ENCODE measurements at regions not wholly inside any gene's neighbourhood (a gene's known extent, or its start where the extent isn't known, plus 50 kb on each side); places are given as distances from the start of the nearest gene placed in this dataset.

DNA sequence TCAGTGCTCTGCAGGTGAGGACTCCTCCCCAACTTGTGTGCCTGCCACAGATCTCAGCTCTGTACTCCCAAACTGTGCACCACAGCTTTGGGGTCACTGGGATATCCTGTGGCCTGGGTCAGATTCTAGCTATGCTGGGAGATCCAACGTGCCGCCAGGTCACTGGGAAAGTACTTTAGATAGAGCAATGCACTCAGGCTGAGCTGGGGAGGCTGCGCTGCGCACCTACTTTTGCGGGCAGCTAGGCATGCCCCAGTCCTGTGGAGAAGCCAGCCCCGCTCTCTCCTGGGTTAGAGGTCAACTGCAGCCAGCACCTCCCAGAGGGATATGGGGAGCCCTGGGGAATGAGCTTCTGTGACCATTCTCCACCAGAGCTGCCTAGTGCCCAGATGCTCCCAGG, 552.1 kb upstream of the CDH9 start:
- peaks cover 12% of the 10 kb centered on the region for H3K9me3 Mint-ChIP-seq
- DNase-seq (no peak), ATAC-seq (no peak)
- H3K36me3 Mint-ChIP-seq (ENCODE audit: insufficient read depth) = no peaks in the 10 kb centered on the region
- H3K27me3 Mint-ChIP-seq (ENCODE audit: low read depth) = no peaks in the 10 kb centered on the region
- H3K4me1 Mint-ChIP-seq (ENCODE audit: low read depth) = no peaks in the 10 kb centered on the region
- no peak overlapping the region for H3K4me3 Mint-ChIP-seq

DNA sequence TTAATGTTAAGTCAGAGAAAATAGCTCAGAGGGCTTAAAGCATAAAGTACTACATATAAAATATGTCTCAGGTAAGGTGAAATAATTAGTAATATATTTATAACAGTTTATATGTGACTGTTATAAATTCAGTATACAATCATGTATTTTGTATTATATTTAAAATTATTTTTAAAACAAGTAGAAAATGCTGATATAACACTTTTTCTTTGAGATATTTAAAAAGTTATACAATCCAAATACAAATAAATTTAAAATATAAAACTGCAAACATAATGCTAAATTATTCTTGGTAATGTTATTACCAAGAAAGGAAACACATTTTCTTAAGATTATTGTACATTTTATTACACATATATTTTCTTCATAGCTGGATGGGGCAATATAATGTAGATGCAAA, 539.9 kb upstream of the CDH9 start:
- Mint-ChIP-seq H3K9me3 (peaks cover 10% of the 10 kb centered on the region), H3K4me3 (no peak overlapping the region), H3K4me1 (ENCODE audit: low read depth) (no peaks in the 10 kb centered on the region), H3K36me3 (ENCODE audit: insufficient read depth) (no peaks in the 10 kb centered on the region), H3K27me3 (ENCODE audit: low read depth) (no peaks in the 10 kb centered on the region)
- ATAC-seq = no peak
- DNase-seq = no peak

DNA sequence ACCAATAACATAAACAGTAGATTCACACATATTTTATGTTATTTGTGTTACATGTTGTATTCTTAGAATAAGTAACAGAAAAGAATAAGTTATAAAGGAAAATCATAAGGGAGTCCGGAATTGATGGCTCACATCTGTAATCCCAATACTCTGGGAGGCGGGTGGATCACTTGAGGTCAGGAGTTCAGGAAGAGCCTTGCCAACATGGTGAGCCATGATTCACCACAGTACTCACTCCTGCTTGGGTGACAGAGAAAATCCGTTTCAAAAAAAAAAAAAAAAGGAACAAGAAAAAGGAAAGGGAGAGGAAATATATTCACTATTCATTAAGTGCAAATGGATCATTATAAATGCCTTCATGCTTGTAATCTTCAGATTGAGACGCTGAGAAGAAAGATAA, 533.3 kb upstream of the CDH9 start:
- ATAC-seq = no peak
- Mint-ChIP-seq H3K4me1 (ENCODE audit: low read depth) (no peaks in the 10 kb centered on the region), H3K9me3 (peaks cover 7% of the 10 kb centered on the region), H3K27me3 (ENCODE audit: low read depth) (no peaks in the 10 kb centered on the region), H3K36me3 (ENCODE audit: insufficient read depth) (no peaks in the 10 kb centered on the region), H3K4me3 (no peak overlapping the region)
- no peak for DNase-seq

DNA sequence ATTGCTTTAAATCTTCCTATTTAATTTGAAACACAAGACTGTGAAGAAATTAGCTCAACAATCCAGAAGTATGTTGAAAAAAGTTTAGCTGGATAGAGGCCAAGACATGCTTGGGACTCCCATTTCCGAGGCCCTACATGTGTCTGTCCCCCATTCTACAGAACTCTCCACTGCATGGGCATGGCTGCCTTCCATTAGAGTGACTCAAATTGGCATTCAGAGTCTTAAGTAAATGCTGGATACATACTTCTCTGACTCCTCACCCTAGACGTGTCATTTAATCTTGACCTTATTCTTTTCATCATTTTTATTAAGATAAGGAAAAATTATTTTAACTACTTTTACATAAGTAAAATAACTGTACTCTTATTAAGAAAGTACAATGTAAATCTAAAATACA, 530.4 kb upstream of the CDH9 start:
- no peak for DNase-seq
- H3K4me3 Mint-ChIP-seq = no peak overlapping the region

DNA sequence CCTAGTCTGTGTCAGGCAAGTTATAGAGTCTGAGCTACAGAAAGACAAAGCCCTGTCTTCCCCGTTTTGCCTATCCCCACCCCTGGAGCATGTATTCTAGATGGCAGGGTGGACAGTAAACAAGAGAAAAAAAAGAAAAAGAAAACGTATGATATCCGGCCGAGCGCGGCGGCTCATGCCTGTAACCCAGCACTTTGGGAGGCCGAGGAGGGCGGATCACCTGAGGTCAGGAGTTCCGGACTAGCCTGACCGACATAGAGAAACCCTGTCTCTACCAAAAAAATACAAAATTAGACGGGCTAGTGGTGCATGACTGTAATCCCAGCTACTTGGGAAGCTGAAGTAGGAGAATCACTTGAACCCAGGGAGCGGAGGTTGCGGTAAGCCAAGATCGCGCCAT, 523.0 kb upstream of the CDH9 start:
- H3K4me3 Mint-ChIP-seq = no peak overlapping the region
- peaks cover 7% of the 10 kb centered on the region for H3K9me3 Mint-ChIP-seq
- H3K27me3 Mint-ChIP-seq (ENCODE audit: low read depth) = no peaks in the 10 kb centered on the region
- ATAC-seq (no peak), DNase-seq (no peak)
- H3K4me1 Mint-ChIP-seq (ENCODE audit: low read depth) = no peaks in the 10 kb centered on the region
- no peaks in the 10 kb centered on the region for H3K36me3 Mint-ChIP-seq (ENCODE audit: insufficient read depth)

More for the DNA sequence above, 530.4 kb upstream of the CDH9 start:
- Mint-ChIP-seq H3K27me3 (ENCODE audit: low read depth) (no peaks in the 10 kb centered on the region), H3K9me3 (no peaks in the 10 kb centered on the region), H3K36me3 (ENCODE audit: insufficient read depth) (no peaks in the 10 kb centered on the region), H3K4me1 (ENCODE audit: low read depth) (no peaks in the 10 kb centered on the region)
- no peak for ATAC-seq

DNA sequence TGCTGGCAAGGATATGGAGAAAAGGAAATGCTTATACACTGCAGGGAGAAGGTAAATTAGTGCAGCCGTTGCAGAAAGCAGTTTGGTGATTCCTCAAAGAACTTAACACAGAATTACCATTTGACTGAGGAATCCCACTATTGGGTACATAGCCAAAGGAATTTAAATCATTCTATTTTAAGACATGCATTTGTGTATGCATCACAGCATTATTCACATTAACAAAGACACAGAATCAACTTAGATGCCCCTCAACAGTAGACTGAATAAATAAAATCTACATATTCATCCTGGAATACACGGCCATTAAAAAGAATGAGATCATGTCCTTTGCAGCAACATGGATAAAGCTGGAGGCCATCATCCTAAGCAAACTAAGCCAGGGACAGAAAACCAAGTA, 510.1 kb upstream of the CDH9 start:
- no peaks in the 10 kb centered on the region for H3K27me3 Mint-ChIP-seq (ENCODE audit: low read depth)
- H3K4me3 Mint-ChIP-seq = no peak overlapping the region
- DNase-seq (no peak), ATAC-seq (no peak)
- H3K9me3 Mint-ChIP-seq = peaks cover 11% of the 10 kb centered on the region
- H3K4me1 Mint-ChIP-seq (ENCODE audit: low read depth) = no peaks in the 10 kb centered on the region
- no peaks in the 10 kb centered on the region for H3K36me3 Mint-ChIP-seq (ENCODE audit: insufficient read depth)

DNA sequence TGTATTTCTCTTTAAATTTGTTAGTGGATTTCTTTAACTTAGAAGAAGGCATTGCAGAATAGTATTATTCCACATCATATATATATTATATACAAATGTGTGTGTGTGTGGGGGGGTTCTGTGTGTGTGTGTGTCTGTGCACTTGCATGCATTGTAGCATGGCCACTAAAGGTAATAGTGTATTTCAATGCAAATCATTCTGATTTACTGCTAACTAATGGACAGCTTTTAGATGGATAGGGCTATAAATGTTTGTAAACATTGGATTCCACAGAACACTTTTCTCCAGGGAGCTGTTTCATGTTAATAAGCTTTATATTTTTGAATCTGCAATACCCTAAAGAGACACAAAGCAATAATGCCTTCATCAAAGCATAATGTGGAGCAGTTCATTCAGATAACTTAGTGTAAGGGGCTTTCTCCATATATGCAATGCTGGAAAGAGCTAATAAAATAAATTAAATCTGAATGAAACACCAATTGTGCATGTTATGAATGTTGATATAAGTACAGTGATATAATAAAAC, 496.7 kb upstream of the CDH9 start:
- DNase-seq = no peak
- Mint-ChIP-seq H3K36me3 (ENCODE audit: insufficient read depth) (no peaks in the 10 kb centered on the region), H3K27me3 (ENCODE audit: low read depth) (no peaks in the 10 kb centered on the region), H3K9me3 (peaks cover 24% of the 10 kb centered on the region), H3K4me3 (no peak overlapping the region), H3K4me1 (ENCODE audit: low read depth) (no peaks in the 10 kb centered on the region)
- ATAC-seq = no peak

DNA sequence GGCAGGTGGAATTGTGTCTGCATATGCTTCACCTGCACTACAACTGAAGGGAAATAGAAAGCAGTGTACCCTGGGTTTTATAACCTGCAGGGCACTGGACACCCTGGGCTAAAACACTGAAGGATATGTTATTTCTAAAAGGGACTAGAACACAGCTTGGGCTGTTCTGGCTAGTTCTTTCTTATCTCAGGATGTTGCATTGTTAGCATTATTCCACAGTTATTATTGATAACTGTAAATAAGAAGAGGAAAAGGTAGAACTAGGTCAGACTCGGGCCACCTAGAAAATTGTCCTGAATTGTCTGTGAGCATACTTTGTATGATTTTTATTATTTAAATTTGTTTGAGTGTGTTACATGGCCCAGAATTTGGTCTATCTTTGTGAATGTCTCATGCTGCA, 493.9 kb upstream of the CDH9 start:
- H3K27me3 Mint-ChIP-seq (ENCODE audit: low read depth) = no peaks in the 10 kb centered on the region
- no peaks in the 10 kb centered on the region for H3K36me3 Mint-ChIP-seq (ENCODE audit: insufficient read depth)
- ATAC-seq = no peak

DNA sequence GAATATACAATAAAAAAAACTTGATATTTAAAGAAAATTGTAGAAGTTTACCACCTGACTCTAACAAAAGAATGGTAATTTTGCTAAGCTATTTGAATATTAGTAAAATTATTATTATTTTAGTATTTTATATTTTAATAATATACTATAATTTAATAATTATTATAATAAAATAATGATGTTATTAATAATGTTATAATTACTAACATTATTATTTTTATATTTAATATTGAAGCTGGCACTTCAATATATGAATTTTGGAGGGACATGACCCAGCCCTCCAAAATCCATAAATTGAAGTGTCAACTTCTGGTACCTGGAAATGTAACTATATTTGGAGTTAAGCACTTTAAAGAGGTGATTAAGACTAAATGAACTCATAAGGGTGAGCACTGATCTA, 486.1 kb upstream of the CDH9 start:
- no peaks in the 10 kb centered on the region for H3K4me1 Mint-ChIP-seq (ENCODE audit: low read depth)

More for the DNA sequence above, 493.9 kb upstream of the CDH9 start:
- H3K9me3 Mint-ChIP-seq = peaks cover 31% of the 10 kb centered on the region
- no peaks in the 10 kb centered on the region for H3K4me1 Mint-ChIP-seq (ENCODE audit: low read depth)
- DNase-seq = no peak
- no peak overlapping the region for H3K4me3 Mint-ChIP-seq

DNA sequence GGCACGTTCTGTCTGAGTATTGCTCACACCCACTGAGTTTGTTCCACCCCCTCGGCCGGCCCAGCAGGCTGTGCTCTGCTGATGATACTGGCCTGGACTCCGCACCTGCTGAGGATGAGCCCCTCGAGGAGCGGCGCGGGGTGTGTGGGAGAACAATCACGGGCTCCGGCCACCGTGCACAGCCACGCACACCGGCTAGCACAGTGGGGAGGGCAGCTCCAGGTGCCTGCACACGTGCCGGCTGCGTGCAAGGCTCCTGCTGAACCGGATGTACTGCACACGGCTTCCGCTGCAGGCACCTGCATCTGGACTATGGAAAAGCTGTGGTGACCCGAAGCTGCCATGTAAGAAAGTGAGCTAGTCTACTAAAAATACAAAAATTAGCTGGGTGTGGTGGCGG, 485.2 kb upstream of the CDH9 start:
- Mint-ChIP-seq H3K9me3 (peaks cover 18% of the 10 kb centered on the region), H3K27me3 (ENCODE audit: low read depth) (no peaks in the 10 kb centered on the region), H3K4me1 (ENCODE audit: low read depth) (no peaks in the 10 kb centered on the region), H3K4me3 (no peak overlapping the region), H3K36me3 (ENCODE audit: insufficient read depth) (no peaks in the 10 kb centered on the region)
- no peak for DNase-seq
- ATAC-seq = no peak

More for the DNA sequence above, 486.1 kb upstream of the CDH9 start:
- ATAC-seq (no peak), DNase-seq (no peak)
- H3K9me3 Mint-ChIP-seq = peaks cover 12% of the 10 kb centered on the region
- no peaks in the 10 kb centered on the region for H3K36me3 Mint-ChIP-seq (ENCODE audit: insufficient read depth)
- no peak overlapping the region for H3K4me3 Mint-ChIP-seq
- H3K27me3 Mint-ChIP-seq (ENCODE audit: low read depth) = no peaks in the 10 kb centered on the region

DNA sequence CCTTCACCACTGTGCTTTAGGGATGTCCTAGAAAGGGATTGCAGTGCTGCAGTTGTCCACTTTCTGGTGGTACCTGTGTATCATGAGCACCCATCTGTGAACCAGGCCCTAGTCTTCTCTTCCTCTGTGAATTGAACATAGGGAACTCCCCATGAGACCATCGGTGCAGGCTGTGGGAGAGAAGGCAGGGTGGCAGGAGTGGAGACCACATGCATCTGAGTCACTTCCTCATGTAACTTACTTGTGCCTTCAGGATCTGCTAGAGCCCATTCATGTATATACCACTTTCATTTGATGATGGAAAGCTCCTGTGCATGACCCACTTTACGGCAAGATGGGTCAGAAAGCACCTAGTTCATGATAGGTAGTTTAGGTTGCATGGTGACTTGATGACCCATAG, 478.1 kb upstream of the CDH9 start:
- no peak overlapping the region for H3K4me3 Mint-ChIP-seq
- no peaks in the 10 kb centered on the region for H3K4me1 Mint-ChIP-seq (ENCODE audit: low read depth)

DNA sequence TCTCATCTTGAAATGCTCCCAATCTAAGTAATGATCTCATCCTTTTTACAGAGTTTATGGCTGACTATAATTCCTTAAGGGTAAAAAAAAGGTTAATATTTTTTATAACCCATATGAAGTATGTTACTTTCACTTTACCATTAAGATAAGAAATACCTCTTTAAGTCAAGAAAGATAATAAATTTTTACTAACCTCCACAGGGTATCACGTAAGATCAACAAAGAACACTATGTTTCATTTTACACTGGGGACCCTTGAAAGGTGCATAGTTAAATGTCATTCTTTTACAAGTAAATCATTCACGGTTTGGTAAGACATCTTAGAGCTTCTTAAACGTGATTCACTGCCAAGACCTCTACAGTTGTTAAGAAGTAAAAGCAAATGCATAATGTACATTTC, 472.7 kb upstream of the CDH9 start:
- H3K27me3 Mint-ChIP-seq (ENCODE audit: low read depth) = no peaks in the 10 kb centered on the region
- no peak for DNase-seq
- H3K4me1 Mint-ChIP-seq (ENCODE audit: low read depth) = no peaks in the 10 kb centered on the region
- H3K4me3 Mint-ChIP-seq = no peak overlapping the region
- ATAC-seq = no peak
- H3K9me3 Mint-ChIP-seq = peaks cover 14% of the 10 kb centered on the region
- no peaks in the 10 kb centered on the region for H3K36me3 Mint-ChIP-seq (ENCODE audit: insufficient read depth)

More for the DNA sequence above, 478.1 kb upstream of the CDH9 start:
- Mint-ChIP-seq H3K27me3 (ENCODE audit: low read depth) (no peaks in the 10 kb centered on the region), H3K36me3 (ENCODE audit: insufficient read depth) (no peaks in the 10 kb centered on the region), H3K9me3 (peaks cover 21% of the 10 kb centered on the region)
- DNase-seq = no peak
- no peak for ATAC-seq

DNA sequence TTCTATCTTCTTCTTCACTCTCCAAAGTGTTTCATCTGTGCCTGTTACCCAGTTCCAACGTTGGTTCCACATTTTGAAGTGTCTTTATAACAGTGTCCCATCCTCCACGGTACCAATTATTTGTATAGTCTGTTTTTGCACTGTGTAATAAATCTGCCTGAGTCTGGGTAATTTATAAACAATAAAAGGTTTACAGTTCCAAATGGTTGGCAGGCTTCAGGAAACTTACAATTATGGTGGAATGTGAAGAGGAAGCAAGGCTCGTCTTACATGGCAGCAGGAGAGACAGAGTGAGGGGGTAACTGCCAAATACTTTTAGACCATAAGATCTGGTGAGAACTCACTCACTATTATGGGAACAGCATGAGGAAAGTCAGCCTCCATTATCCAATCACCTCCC, 465.4 kb upstream of the CDH9 start:
- H3K4me1 Mint-ChIP-seq (ENCODE audit: low read depth) = no peaks in the 10 kb centered on the region

DNA sequence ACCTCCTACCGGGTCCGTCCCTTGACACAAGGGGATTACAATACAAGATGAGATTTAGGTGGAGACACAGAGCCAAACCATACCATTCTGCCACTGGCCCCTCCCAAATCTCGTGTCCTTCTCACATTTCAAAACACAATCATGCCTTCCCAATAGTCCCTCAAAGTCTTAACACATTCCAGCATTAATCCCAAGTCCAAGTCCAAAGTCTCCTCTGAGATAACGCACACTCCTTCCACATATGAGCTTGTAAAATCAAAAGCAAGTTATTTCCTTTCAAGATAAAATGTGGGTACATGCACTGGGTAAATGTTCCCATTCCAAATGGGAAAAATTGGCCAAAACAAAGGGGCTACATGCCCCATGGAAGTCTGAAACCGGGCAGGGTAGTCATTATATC, 463.9 kb upstream of the CDH9 start:
- no peak for DNase-seq
- Mint-ChIP-seq H3K9me3 (peaks cover 9% of the 10 kb centered on the region), H3K36me3 (ENCODE audit: insufficient read depth) (no peaks in the 10 kb centered on the region), H3K4me3 (no peak overlapping the region), H3K4me1 (ENCODE audit: low read depth) (no peaks in the 10 kb centered on the region), H3K27me3 (ENCODE audit: low read depth) (no peaks in the 10 kb centered on the region)
- ATAC-seq = no peak

More for the DNA sequence above, 465.4 kb upstream of the CDH9 start:
- H3K4me3 Mint-ChIP-seq = no peak overlapping the region
- H3K9me3 Mint-ChIP-seq = peaks cover 9% of the 10 kb centered on the region
- H3K36me3 Mint-ChIP-seq (ENCODE audit: insufficient read depth) = no peaks in the 10 kb centered on the region
- ATAC-seq = no peak
- no peak for DNase-seq
- no peaks in the 10 kb centered on the region for H3K27me3 Mint-ChIP-seq (ENCODE audit: low read depth)

DNA sequence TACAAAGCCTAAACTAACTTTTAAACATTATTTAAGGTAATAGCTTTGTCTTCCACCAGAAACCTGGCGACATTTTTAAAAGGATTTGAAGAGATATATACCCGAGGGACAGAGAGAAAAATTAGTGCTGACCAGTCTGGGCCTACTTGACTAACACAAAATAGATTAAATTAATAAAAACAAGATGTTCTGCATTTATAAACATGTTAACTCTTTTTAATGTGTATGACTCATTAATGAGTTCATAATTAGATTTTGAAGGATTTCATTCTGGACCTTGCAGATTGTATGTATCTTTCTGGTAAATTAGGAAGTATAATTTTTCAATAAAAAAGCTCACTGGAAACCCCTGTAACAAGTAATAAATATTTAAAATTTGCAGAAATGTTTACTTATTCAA, 459.1 kb upstream of the CDH9 start:
- peaks cover 11% of the 10 kb centered on the region for H3K9me3 Mint-ChIP-seq
- H3K4me3 Mint-ChIP-seq = no peak overlapping the region
- H3K27me3 Mint-ChIP-seq (ENCODE audit: low read depth) = no peaks in the 10 kb centered on the region
- no peaks in the 10 kb centered on the region for H3K36me3 Mint-ChIP-seq (ENCODE audit: insufficient read depth)
- no peak for ATAC-seq
- no peaks in the 10 kb centered on the region for H3K4me1 Mint-ChIP-seq (ENCODE audit: low read depth)
- DNase-seq = no peak

DNA sequence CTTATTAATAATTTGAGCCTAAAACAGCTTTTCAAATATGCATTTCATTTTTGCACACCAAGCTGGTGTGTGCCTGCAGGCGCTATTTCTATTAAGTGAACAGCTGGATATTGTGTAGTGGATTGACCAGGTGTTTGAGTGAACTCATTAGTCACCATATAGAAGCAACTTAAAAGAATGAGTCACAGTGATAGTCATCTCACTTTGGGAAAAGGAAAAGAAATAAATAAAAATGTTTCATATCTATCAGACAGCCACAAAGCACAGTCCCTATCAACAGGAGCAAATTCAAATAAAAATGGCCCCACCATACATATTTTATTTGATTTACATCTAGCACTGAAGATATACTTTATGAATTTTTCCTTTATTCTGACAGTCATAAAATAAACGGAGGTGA, 456.5 kb upstream of the CDH9 start:
- H3K36me3 Mint-ChIP-seq (ENCODE audit: insufficient read depth) = no peaks in the 10 kb centered on the region
- H3K4me3 Mint-ChIP-seq = no peak overlapping the region
- ATAC-seq (no peak), DNase-seq (no peak)
- peaks cover 13% of the 10 kb centered on the region for H3K9me3 Mint-ChIP-seq
- no peaks in the 10 kb centered on the region for H3K4me1 Mint-ChIP-seq (ENCODE audit: low read depth)
- H3K27me3 Mint-ChIP-seq (ENCODE audit: low read depth) = no peaks in the 10 kb centered on the region

All from activated T-cell treated with anti-CD3 and anti-CD28 coated beads, Interleukin-2, amount 50 U/mL, for 4 hours (primary cell).